Calu3 (cell line): ENCODE measurements at regions not wholly inside any gene's neighbourhood (a gene's known extent, or its start where the extent isn't known, plus 50 kb on each side); places are given as distances from the start of the nearest gene placed in this dataset.

Source experiments
- BruUV-seq: library from RNA; stranded (reverse); fragments of 400-500 nt; replicated peaks from 2 replicates; lab custom pipeline; 2021; lab: Mats Ljungman, UMichigan
- CTCF ChIA-PET: fragments of 300-600 bp; sonication (Branson Sonifier 250); formaldehyde crosslinking; loops from one replicate; lab custom pipeline; 2022; ENCODE audit warnings: antibody characterized with exemption; lab: Charles Lee
- DNase-seq: peaks from one replicate; pipeline ENCODE4 v3.0.0; 2022
- H3K27ac Mint-ChIP-seq: one replicate; pipeline ENCODE4 v1.8.0; 2022; ENCODE audit warnings: mixed read lengths; ENCODE audit not compliant: unreplicated experiment
- H3K27me3 Mint-ChIP-seq: one replicate; pipeline ENCODE4 v1.8.0; 2022; ENCODE audit warnings: mixed read lengths; ENCODE audit not compliant: unreplicated experiment
- H3K36me3 Mint-ChIP-seq: one replicate; pipeline ENCODE4 v1.8.0; 2022; ENCODE audit warnings: mild to moderate bottlenecking, moderate library complexity, mixed read lengths; ENCODE audit not compliant: insufficient read depth, unreplicated experiment
- H3K4me1 Mint-ChIP-seq: one replicate; pipeline ENCODE4 v1.8.0; 2022; ENCODE audit warnings: mild to moderate bottlenecking, low read depth, mixed read lengths; ENCODE audit not compliant: unreplicated experiment
- H3K4me3 Mint-ChIP-seq: one replicate; pipeline ENCODE4 v1.8.0; 2022; ENCODE audit warnings: mild to moderate bottlenecking, low read depth, moderate library complexity, mixed read lengths; ENCODE audit not compliant: unreplicated experiment
- H3K9me3 Mint-ChIP-seq: one replicate; pipeline ENCODE4 v1.8.0; 2022; ENCODE audit warnings: low read depth, mixed read lengths; ENCODE audit not compliant: unreplicated experiment
- intact Hi-C: fragments of 100-400 bp; cut with micrococcal nuclease; formaldehyde crosslinking; loops from one replicate; pipeline ENCODE4 v1.10.0; 2022; ENCODE audit not compliant: unreplicated experiment
- TF ChIP-seq, protein P1 (sequence below): fragments of 200-600 bp; IDR thresholded peaks from one replicate; pipeline ENCODE4 v1.8.0; 2022; ENCODE audit warnings: antibody characterized with exemption; ENCODE audit not compliant: unreplicated experiment

DNA sequence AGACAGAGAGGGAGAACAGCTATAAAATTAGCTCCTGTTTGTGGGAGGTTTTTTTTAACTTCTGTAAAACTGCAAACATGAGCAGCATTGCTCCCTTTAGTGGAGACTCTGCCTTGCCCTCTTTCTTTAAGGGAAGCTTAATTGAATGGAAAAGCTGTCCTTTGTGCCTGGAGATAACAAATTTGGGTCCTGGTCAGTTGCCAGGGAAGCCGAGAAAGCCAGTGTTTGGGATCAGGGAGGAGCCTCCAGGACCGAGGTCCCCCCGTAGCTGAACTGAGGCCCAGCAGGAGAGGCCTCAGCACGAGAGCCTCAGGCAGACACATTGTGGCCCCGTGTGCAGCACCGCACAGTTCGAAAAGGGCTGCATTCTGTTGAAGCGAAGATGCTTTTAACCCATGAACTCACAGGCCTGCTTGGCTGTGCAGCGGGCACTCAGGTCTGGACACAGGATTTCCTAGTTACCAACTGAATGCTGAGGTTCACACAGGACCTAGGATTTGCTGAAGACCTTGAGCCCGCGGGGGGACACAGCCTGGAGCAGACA is 369.7 kb downstream of the DCDC2C start:
- BruUV-seq, result no TSS peak

DNA sequence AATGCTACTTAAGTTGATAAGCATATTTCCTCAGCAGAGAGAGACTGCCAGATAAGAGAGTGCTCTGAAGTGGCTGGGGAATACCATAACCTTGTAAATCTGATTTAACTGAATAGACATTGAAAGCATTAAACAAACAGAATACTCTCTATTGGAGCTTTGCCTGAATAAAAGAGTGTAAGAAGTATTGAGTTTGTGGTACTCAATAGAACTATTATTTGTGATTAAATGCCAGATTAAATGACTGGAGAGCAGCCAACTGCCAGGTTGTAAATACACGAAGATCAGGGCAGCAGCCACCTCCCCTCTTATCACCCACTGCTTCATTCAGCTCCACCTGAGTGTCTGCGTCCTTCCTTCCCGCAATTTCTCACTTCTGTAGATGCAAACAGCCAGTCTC is 373.6 kb downstream of the DCDC2C start:
- TF ChIP-seq, protein P1, sequence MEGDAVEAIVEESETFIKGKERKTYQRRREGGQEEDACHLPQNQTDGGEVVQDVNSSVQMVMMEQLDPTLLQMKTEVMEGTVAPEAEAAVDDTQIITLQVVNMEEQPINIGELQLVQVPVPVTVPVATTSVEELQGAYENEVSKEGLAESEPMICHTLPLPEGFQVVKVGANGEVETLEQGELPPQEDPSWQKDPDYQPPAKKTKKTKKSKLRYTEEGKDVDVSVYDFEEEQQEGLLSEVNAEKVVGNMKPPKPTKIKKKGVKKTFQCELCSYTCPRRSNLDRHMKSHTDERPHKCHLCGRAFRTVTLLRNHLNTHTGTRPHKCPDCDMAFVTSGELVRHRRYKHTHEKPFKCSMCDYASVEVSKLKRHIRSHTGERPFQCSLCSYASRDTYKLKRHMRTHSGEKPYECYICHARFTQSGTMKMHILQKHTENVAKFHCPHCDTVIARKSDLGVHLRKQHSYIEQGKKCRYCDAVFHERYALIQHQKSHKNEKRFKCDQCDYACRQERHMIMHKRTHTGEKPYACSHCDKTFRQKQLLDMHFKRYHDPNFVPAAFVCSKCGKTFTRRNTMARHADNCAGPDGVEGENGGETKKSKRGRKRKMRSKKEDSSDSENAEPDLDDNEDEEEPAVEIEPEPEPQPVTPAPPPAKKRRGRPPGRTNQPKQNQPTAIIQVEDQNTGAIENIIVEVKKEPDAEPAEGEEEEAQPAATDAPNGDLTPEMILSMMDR, result no peak
- Mint-ChIP-seq H3K9me3 (peaks cover 16% of the 10 kb centered on the region), H3K4me3 (no peak overlapping the region), H3K27me3 (no peaks in the 10 kb centered on the region), H3K4me1 (no peaks in the 10 kb centered on the region), H3K27ac (no peak overlapping the region), H3K36me3 (no peaks in the 10 kb centered on the region)
- no peak for DNase-seq
- intact Hi-C loops, result no loop called here
- BruUV-seq, result no TSS peak
- CTCF ChIA-PET, result no interaction called here

More for the DNA sequence above, 369.7 kb downstream of the DCDC2C start:
- CTCF ChIA-PET, result interaction anchor here (0.5 kb wide), 1 partner anchor 1010 kb away, joined by 3 read pairs; no protein-coding TSS in a partner anchor
- Mint-ChIP-seq H3K27me3 (no peaks in the 10 kb centered on the region), H3K27ac (no peak overlapping the region), H3K4me3 (no peak overlapping the region), H3K4me1 (no peaks in the 10 kb centered on the region), H3K9me3 (peaks cover 17% of the 10 kb centered on the region), H3K36me3 (no peaks in the 10 kb centered on the region)
- TF ChIP-seq, protein P1, result no peak
- DNase-seq, result no peak
- intact Hi-C loops, result no loop called here

DNA sequence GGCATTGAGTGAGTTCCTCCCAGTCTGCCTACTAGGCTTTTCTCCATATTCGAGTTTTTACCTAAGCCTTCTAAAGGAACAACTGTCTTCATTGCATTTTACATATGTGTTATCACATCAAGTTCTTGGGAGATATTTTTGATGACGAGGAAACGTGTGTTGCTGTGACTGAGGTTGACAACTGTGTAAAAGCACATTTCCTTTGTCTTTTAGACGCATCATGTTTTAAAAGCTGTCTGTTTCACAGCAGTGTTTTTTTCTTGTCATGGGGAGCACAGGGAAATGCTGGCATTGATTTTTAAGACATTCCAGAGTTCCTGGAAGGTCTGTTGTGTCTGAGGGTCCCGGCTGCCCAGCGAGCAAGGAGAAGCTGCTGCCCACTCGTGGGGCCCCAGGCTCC is 381.8 kb downstream of the DCDC2C start:
- intact Hi-C loops, result no loop called here
- no peak for DNase-seq
- H3K36me3 Mint-ChIP-seq, result no peaks in the 10 kb centered on the region
- H3K4me1 Mint-ChIP-seq, result no peaks in the 10 kb centered on the region
- H3K27ac Mint-ChIP-seq, result no peak overlapping the region
- TF ChIP-seq, protein P1, result no peak
- CTCF ChIA-PET, result no interaction called here
- BruUV-seq, result no TSS peak
- no peak overlapping the region for H3K4me3 Mint-ChIP-seq
- no peaks in the 10 kb centered on the region for H3K27me3 Mint-ChIP-seq
- H3K9me3 Mint-ChIP-seq, result peaks cover 29% of the 10 kb centered on the region

DNA sequence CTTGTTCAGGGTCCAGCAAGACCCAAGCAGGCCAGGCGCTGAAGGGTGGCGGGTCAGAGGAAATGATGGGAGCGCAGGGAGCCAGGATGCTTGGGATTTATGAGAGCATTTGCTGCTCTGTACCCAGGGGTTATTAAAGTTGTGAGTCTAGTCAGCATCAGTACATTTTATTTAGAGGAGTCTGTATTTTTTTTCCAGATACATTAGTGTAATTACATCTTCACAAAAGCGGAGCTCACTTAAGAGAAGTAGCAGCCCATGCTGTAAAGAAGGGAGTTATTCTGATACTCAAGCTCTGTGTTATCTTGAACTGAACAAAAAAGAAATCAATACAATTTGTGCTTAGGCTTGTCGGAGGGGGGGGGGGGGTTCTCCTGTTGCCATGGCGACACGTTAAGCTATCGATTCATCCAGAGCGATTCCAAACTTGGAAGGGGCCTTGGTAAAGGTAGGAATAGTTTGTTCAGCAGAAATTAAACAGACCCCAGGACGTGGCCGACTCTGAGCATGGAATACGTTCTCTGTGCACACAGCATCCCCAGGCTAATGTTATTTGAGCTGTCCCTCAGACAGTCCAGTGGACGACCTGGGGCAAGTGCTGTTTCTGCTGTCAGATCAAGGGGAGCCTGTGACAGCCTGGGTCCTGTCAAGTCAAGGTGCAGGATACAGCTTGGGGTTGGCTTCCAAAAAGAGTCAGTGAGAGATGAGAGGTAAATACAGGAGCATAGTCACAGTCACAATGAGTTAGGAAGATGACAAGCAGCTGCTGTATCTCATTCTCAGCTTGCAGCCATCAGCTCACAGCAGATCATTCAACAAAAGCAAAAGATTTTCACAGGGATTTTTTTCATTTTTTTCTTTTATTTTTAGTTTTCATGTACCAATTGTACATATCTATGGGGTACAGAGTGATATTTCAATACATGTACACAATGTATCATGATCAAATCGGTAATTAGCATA is 387.6 kb downstream of the DCDC2C start:
- Mint-ChIP-seq H3K9me3 (peaks cover 28% of the 10 kb centered on the region), H3K27me3 (no peaks in the 10 kb centered on the region), H3K27ac (no peak overlapping the region), H3K4me1 (no peaks in the 10 kb centered on the region), H3K4me3 (no peak overlapping the region), H3K36me3 (no peaks in the 10 kb centered on the region)
- TF ChIP-seq, protein P1, result no peak
- no TSS peak for BruUV-seq
- no peak for DNase-seq
- intact Hi-C loops, result no loop called here
- CTCF ChIA-PET, result no interaction called here
